ENCODE measurements at regions not wholly inside any gene's neighbourhood (a gene's known extent, or its start where the extent isn't known, plus 50 kb on each side); places are given as distances from the start of the nearest gene placed in this dataset.

- TF ChIP-seq CTCF (IDR thresholded peaks at IDR 0.05) = no peak
- no peak for TF ChIP-seq POLR2A (IDR thresholded peaks at IDR 0.05)
Observed at GRCh38 chr5:119792161-119792799, 162.9 kb downstream of the FAM170A start.

Measured in tibial nerve (tissue), 3 donors.